HG03571 (cell line): ENCODE measurements at regions not wholly inside any gene's neighbourhood (a gene's known extent, or its start where the extent isn't known, plus 50 kb on each side); places are given as distances from the start of the nearest gene placed in this dataset.
"Not testable (repeated sequence)": the region's sequence is repeated elsewhere in the genome, so short reads cannot be mapped to it uniquely, and the experiment has no call there.

Experiments used
- ATAC-seq: cut with Tn5 transposase; IDR thresholded peaks from one replicate; pipeline ENCODE4 v1.9.1; 2021; ENCODE audit not compliant: unreplicated experiment

GRCh38 chr6:37078814-37079213 lies 73.4 kb downstream of the FGD2 start:
- no peak for ATAC-seq

- no peak for ATAC-seq
These were observed 75.7 kb downstream of the FGD2 start for GRCh38 chr6:37081042-37081607.

GRCh38 chr6:37082390-37083130 lies 77.1 kb downstream of the FGD2 start:
- no peak for ATAC-seq

- no peak for ATAC-seq
These were observed 78.0 kb downstream of the FGD2 start for GRCh38 chr6:37083243-37084138.

GRCh38 chr6:37084665-37085064 lies 79.2 kb downstream of the FGD2 start:
- not testable (repeated sequence) for ATAC-seq

- no peak for ATAC-seq
These were observed 79.7 kb downstream of the FGD2 start for GRCh38 chr6:37085198-37085597.

- no peak for ATAC-seq
These were observed 81.1 kb upstream of the PIM1 start for GRCh38 chr6:37088897-37089296.

GRCh38 chr6:37089783-37090182 lies 80.2 kb upstream of the PIM1 start:
- no peak for ATAC-seq

- not testable (repeated sequence) for ATAC-seq
These were observed 78.8 kb upstream of the PIM1 start for GRCh38 chr6:37091104-37091503.

- not testable (repeated sequence) for ATAC-seq
These were observed 78.4 kb upstream of the PIM1 start for GRCh38 chr6:37091586-37091985.

GRCh38 chr6:37092923-37093727 lies 76.8 kb upstream of the PIM1 start:
- no peak for ATAC-seq

- ATAC-seq: no peak
These were observed 76.3 kb upstream of the PIM1 start for GRCh38 chr6:37093728-37094069.

- ATAC-seq: no peak
These were observed 74.0 kb upstream of the PIM1 start for GRCh38 chr6:37095997-37096396.

- ATAC-seq: no peak
These were observed 72.6 kb upstream of the PIM1 start for GRCh38 chr6:37097335-37097734.

GRCh38 chr6:37099442-37099841 lies 70.5 kb upstream of the PIM1 start:
- ATAC-seq: no peak

- no peak for ATAC-seq
These were observed 69.2 kb upstream of the PIM1 start for GRCh38 chr6:37100745-37101144.

GRCh38 chr6:37101991-37102298 lies 68.0 kb upstream of the PIM1 start:
- ATAC-seq: no peak

- peak; percentile 67 for ATAC-seq
These were observed 67.4 kb upstream of the PIM1 start for GRCh38 chr6:37102299-37103168.

GRCh38 chr6:37103169-37104039 lies 66.5 kb upstream of the PIM1 start:
- ATAC-seq: no peak

GRCh38 chr6:37104824-37105147 lies 65.2 kb upstream of the PIM1 start:
- ATAC-seq: no peak
